IMR-90 (cell line): ENCODE measurements at regions not wholly inside any gene's neighbourhood (a gene's known extent, or its start where the extent isn't known, plus 50 kb on each side); places are given as distances from the start of the nearest gene placed in this dataset.

Source experiments
- ATAC-seq: fragments of 200-7000 bp; cut with Tn5 transposase; 2 replicates; pipeline ENCODE4 v1.9.1; 2020; ENCODE audit warnings: low read depth, mild to moderate bottlenecking, moderate library complexity
- BruUV-seq: library from RNA; stranded (reverse); fragments of 400-500 nt; replicated peaks from 2 replicates; lab custom pipeline; 2021; lab: Mats Ljungman, UMichigan
- CTCF ChIA-PET: fragments of 300-600 bp; formaldehyde crosslinking; extraction: SDS; loops from one replicate; lab custom pipeline; 2021; ENCODE audit warnings: antibody characterized with exemption; lab: Yijun Ruan, JAX
- POLR2A ChIA-PET: fragments of 300-600 bp; sonication (Branson Sonifier 250); formaldehyde crosslinking; loops from one replicate; lab custom pipeline; 2022; ENCODE audit warnings: antibody characterized with exemption; ENCODE audit not compliant: unreplicated experiment; lab: Charles Lee
- DNase-seq: peaks from one replicate; pipeline ENCODE4 v3.0.0; 2013
- H2AFZ ChIP-seq: replicated peaks from 2 replicates; pipeline ENCODE3; 2013; ENCODE audit warnings: low read length, mild to moderate bottlenecking; ENCODE audit not compliant: poor library complexity
- H2AK5ac ChIP-seq: 2 replicates; pipeline ENCODE4 v1.6.1; 2013; ENCODE audit warnings: low read depth, low read length, inconsistent platforms
- H2AK9ac ChIP-seq: replicated peaks from 2 replicates; pipeline ENCODE3; 2013; ENCODE audit warnings: mild to moderate bottlenecking, low read depth, low read length, moderate library complexity; ENCODE audit not compliant: poor library complexity
- H2BK120ac ChIP-seq: 2 replicates; pipeline ENCODE4 v1.6.1; 2013; ENCODE audit warnings: low read depth, low read length, inconsistent platforms
- H2BK15ac ChIP-seq: 3 replicates; pipeline ENCODE4 v1.6.1; 2013; ENCODE audit warnings: low read depth, low read length, inconsistent platforms
- H2BK20ac ChIP-seq: 2 replicates; pipeline ENCODE4 v1.6.1; 2013; ENCODE audit warnings: low read depth, mild to moderate bottlenecking, inconsistent platforms, low read length, moderate library complexity
- H2BK5ac ChIP-seq: 2 replicates; pipeline ENCODE4 v1.6.1; 2013; ENCODE audit warnings: mild to moderate bottlenecking, low read depth, low read length, inconsistent platforms; ENCODE audit not compliant: poor library complexity, severe bottlenecking
- H3K14ac ChIP-seq: replicated peaks from 2 replicates; pipeline ENCODE4 v1.6.1; 2013; ENCODE audit warnings: low read depth, low read length, inconsistent platforms
- H3K18ac ChIP-seq: 2 replicates; pipeline ENCODE4 v1.6.1; 2013; ENCODE audit warnings: low read depth, low read length, control low read depth
- H3K23ac ChIP-seq: 2 replicates; pipeline ENCODE4 v1.6.1; 2013; ENCODE audit warnings: low read depth, low read length, inconsistent platforms
- H3K27ac ChIP-seq: 2 replicates; pipeline ENCODE4 v1.5.1; 2013; ENCODE audit warnings: mild to moderate bottlenecking, control low read depth, low read length; ENCODE audit not compliant: insufficient read depth
- H3K27me3 ChIP-seq: 2 replicates; pipeline ENCODE4 v1.6.1; 2013; ENCODE audit warnings: low read length; ENCODE audit not compliant: control insufficient read depth, insufficient read depth
- H3K36me3 ChIP-seq: 2 replicates; pipeline ENCODE4 v1.6.1; 2013; ENCODE audit warnings: low read length, mixed read lengths; ENCODE audit not compliant: control insufficient read depth, insufficient read depth
- H3K4ac ChIP-seq: 2 replicates; pipeline ENCODE4 v1.6.1; 2013; ENCODE audit warnings: low read depth, low read length, inconsistent platforms
- H3K4me1 ChIP-seq: 2 replicates; pipeline ENCODE4 v1.6.1; 2013; ENCODE audit warnings: low read length, mixed read lengths; ENCODE audit not compliant: control insufficient read depth, insufficient read depth
- H3K4me2 ChIP-seq: 2 replicates; pipeline ENCODE4 v1.6.1; 2013; ENCODE audit warnings: low read depth, mild to moderate bottlenecking, control low read depth, low read length, moderate library complexity
- H3K4me3 ChIP-seq: 2 replicates; pipeline ENCODE4 v1.5.1; 2013; ENCODE audit warnings: low read depth, mild to moderate bottlenecking, control low read depth, low read length, moderate library complexity; ENCODE audit not compliant: insufficient read depth
- H3K56ac ChIP-seq: 2 replicates; pipeline ENCODE4 v1.6.1; 2013; ENCODE audit warnings: low read length, inconsistent platforms; ENCODE audit not compliant: insufficient read depth; ENCODE audit errors: extremely low read depth
- H3K79me1 ChIP-seq, 2 experiments: 2 replicates each; pipeline ENCODE4 v1.6.1; 2013; ENCODE audit warnings: low read length in 2 of 2, inconsistent platforms in 1 of 2, low read depth in 1 of 2
- H3K9ac ChIP-seq: 2 replicates; pipeline ENCODE4 v1.6.1; 2013; ENCODE audit warnings: low read depth, low read length, control low read depth
- H3K9me1 ChIP-seq: 2 replicates; pipeline ENCODE4 v1.6.1; 2013; ENCODE audit warnings: low read length, inconsistent platforms; ENCODE audit not compliant: insufficient read depth
- H3K9me3 ChIP-seq: 2 replicates; pipeline ENCODE4 v1.6.1; 2013; ENCODE audit warnings: low read length; ENCODE audit not compliant: control insufficient read depth, insufficient read depth
- H4K20me1 ChIP-seq: 2 replicates; pipeline ENCODE4 v1.6.1; 2013; ENCODE audit warnings: low read length, inconsistent platforms; ENCODE audit not compliant: insufficient read depth
- H4K5ac ChIP-seq: 2 replicates; pipeline ENCODE4 v1.6.1; 2013; ENCODE audit warnings: mild to moderate bottlenecking, low read depth, low read length, control low read depth
- H4K8ac ChIP-seq, 2 experiments: 2 replicates each; pipeline ENCODE4 v1.6.1; 2013; ENCODE audit warnings: low read depth in 2 of 2, low read length in 2 of 2, control low read depth in 1 of 2, inconsistent platforms in 1 of 2
- H4K91ac ChIP-seq: 2 replicates; pipeline ENCODE4 v1.6.1; 2013; ENCODE audit warnings: low read depth, low read length, inconsistent platforms; ENCODE audit not compliant: insufficient read depth
- CEBPB ChIP-seq: IDR thresholded peaks from 2 replicates; pipeline ENCODE4 v1.6.1; 2012; ENCODE audit warnings: low read depth, low read length, improper control_type of control experiment
- CHD1 ChIP-seq: IDR thresholded peaks from 2 replicates; pipeline ENCODE4 v1.6.1; 2012; ENCODE audit warnings: low read depth, low read length, improper control_type of control experiment
- FOS ChIP-seq: fragments of 150-350 bp; IDR thresholded peaks from 2 replicates; pipeline ENCODE4 v1.6.1; 2016; ENCODE audit warnings: low read depth, low read length
- MAFK ChIP-seq: IDR thresholded peaks from 2 replicates; pipeline ENCODE4 v1.6.1; 2012; ENCODE audit warnings: low read depth, low read length, improper control_type of control experiment
- NFE2L2 ChIP-seq: fragments of 150-350 bp; IDR thresholded peaks from 2 replicates; pipeline ENCODE4 v1.6.1; 2016; ENCODE audit warnings: low read depth, mild to moderate bottlenecking, low read length
- POLR2A ChIP-seq: IDR thresholded peaks from 2 replicates; pipeline ENCODE4 v1.6.1; 2012; ENCODE audit warnings: mild to moderate bottlenecking, low read depth, low read length
- RAD21 ChIP-seq: IDR thresholded peaks from 2 replicates; pipeline ENCODE4 v1.6.1; 2012; ENCODE audit warnings: low read length, improper control_type of control experiment
- RCOR1 ChIP-seq: IDR thresholded peaks from 2 replicates; pipeline ENCODE4 v1.6.1; 2012; ENCODE audit warnings: mild to moderate bottlenecking, low read length, improper control_type of control experiment; ENCODE audit not compliant: insufficient replicate concordance
- RFX5 ChIP-seq: IDR thresholded peaks from 2 replicates; pipeline ENCODE4 v1.8.0; 2012; ENCODE audit warnings: low read depth, mild to moderate bottlenecking, low read length, moderate library complexity
- SMC3 ChIP-seq: fragments of 150-350 bp; IDR thresholded peaks from 2 replicates; pipeline ENCODE4 v1.6.1; 2016; ENCODE audit warnings: low read depth, mild to moderate bottlenecking, antibody characterized with exemption, low read length, moderate library complexity
- WGBS, 2 experiments: methylation state at CpG; one replicate each; pipeline versions ENCODE4 v1.1.5 to v1.1.7; 2013; ENCODE audit warnings: missing lambda C conversion rate in 2 of 2; ENCODE audit not compliant: insufficient read length in 1 of 2; ENCODE audit errors: extremely low coverage in 2 of 2; 5-methylcytosine and 5-hydroxymethylcytosine counted together
- dilution Hi-C: fragments of 300-500 bp; cut with HindIII; formaldehyde crosslinking; loops from one replicate; pipeline ENCODE4 v1.14.3; 2018; ENCODE audit warnings: low sequenced_read_pairs; ENCODE audit not compliant: unreplicated experiment
- in situ Hi-C: fragments of 300-500 bp; cut with MboI; formaldehyde crosslinking; loops from 3 replicates; pipeline ENCODE4 v1.14.3; 2019; ENCODE audit warnings: low sequenced_read_pairs, inconsistent platforms, mixed read lengths
- intact Hi-C: fragments of 100-400 bp; cut with micrococcal nuclease; formaldehyde crosslinking; loops from 2 replicates; pipeline ENCODE4 v1.10.0; 2022
- TF ChIP-seq, protein P1 (sequence below): fragments of 150-350 bp; IDR thresholded peaks from 2 replicates; pipeline ENCODE4 v1.6.1; 2016; ENCODE audit warnings: low read depth, mild to moderate bottlenecking, low read length, moderate library complexity, borderline replicate concordance
- TF ChIP-seq, protein P2 (sequence below): conservative IDR thresholded peaks from 2 replicates; pipeline ENCODE4 v1.5.1; 2012; ENCODE audit warnings: mild to moderate bottlenecking, low read depth, low read length, improper control_type of control experiment

DNA sequence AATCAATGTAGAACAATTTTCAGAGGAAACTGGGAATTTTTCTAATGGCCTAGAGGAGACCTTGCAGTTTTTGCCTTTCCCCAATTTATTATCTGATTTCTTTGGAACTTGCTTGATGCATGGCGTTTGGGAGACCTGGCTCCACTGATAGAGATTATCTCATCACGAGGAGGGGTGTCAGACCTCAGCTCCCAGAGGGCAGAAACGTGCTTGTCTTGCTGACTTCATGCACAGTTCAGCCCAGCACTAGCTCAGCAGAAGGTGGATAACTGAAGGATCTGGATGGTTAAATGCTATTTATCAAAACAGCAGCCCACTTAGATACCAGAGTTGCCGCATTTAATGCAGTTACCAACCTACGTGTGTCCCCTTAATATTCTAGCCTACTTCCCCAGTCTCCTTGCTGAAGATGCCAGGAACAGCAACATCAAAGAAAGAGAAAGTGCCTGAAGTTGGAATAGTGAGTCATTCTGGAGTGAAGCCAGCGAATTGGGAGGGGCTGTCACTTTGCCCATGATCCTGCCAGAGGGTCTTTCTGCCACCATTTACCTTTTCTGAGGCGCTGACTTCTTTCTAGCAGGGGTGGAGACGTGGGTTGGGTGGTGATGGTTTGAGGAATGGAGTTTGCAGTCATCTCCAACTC is 133.5 kb upstream of the CADM1 start:
- BruUV-seq: no TSS peak
- H4K5ac ChIP-seq: no peak overlapping the region
- TF ChIP-seq RCOR1 (no peak), CEBPB (no peak), NFE2L2 (no peak), RAD21 (no peak), CHD1 (no peak), POLR2A (no peak), MAFK (no peak), RFX5 (no peak), FOS (no peak), SMC3 (no peak)
- TF ChIP-seq, protein P1, sequence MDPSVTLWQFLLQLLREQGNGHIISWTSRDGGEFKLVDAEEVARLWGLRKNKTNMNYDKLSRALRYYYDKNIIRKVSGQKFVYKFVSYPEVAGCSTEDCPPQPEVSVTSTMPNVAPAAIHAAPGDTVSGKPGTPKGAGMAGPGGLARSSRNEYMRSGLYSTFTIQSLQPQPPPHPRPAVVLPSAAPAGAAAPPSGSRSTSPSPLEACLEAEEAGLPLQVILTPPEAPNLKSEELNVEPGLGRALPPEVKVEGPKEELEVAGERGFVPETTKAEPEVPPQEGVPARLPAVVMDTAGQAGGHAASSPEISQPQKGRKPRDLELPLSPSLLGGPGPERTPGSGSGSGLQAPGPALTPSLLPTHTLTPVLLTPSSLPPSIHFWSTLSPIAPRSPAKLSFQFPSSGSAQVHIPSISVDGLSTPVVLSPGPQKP: no peak
- TF ChIP-seq, protein P2, sequence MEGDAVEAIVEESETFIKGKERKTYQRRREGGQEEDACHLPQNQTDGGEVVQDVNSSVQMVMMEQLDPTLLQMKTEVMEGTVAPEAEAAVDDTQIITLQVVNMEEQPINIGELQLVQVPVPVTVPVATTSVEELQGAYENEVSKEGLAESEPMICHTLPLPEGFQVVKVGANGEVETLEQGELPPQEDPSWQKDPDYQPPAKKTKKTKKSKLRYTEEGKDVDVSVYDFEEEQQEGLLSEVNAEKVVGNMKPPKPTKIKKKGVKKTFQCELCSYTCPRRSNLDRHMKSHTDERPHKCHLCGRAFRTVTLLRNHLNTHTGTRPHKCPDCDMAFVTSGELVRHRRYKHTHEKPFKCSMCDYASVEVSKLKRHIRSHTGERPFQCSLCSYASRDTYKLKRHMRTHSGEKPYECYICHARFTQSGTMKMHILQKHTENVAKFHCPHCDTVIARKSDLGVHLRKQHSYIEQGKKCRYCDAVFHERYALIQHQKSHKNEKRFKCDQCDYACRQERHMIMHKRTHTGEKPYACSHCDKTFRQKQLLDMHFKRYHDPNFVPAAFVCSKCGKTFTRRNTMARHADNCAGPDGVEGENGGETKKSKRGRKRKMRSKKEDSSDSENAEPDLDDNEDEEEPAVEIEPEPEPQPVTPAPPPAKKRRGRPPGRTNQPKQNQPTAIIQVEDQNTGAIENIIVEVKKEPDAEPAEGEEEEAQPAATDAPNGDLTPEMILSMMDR: no peak
- H2BK15ac ChIP-seq: no peak overlapping the region
- H2AK5ac ChIP-seq: no peak overlapping the region
- H3K4me3 ChIP-seq: no peak overlapping the region
- 53% methylated on average over 3 of the region's 8 CpGs; no CpG with 5 or more reads in 1 of the 2 experiments for WGBS, 2 experiments
- H4K8ac ChIP-seq: no peak overlapping the region
- no peak overlapping the region for H3K14ac ChIP-seq
- no peak overlapping the region for H4K91ac ChIP-seq
- H3K9ac ChIP-seq: no peak overlapping the region
- H3K23ac ChIP-seq: no peak overlapping the region
- no peak overlapping the region for H3K18ac ChIP-seq
- no peak overlapping the region for H2BK20ac ChIP-seq
- POLR2A ChIA-PET: no interaction called here
- CTCF ChIA-PET: no interaction called here
- H2AFZ ChIP-seq: no peak overlapping the region
- H3K9me1 ChIP-seq: no peaks in the 10 kb centered on the region
- H3K4ac ChIP-seq: no peak overlapping the region
- no peak overlapping the region for H3K56ac ChIP-seq
- intact Hi-C loops: no loop called here
- H3K9me3 ChIP-seq: no peaks in the 10 kb centered on the region
- no peaks in the 10 kb centered on the region for H4K20me1 ChIP-seq
- H3K4me2 ChIP-seq: no peak overlapping the region
- H3K27ac ChIP-seq: no peak overlapping the region
- H3K27me3 ChIP-seq: peaks cover 42% of the 10 kb centered on the region
- no peaks in the 10 kb centered on the region for H3K4me1 ChIP-seq
- no peak overlapping the region for H2BK5ac ChIP-seq
- in situ Hi-C loops: no loop called here
- no peak for DNase-seq
- no peak overlapping the region for H2BK120ac ChIP-seq
- H3K36me3 ChIP-seq: no peaks in the 10 kb centered on the region
- no peaks in the 10 kb centered on the region for H3K79me1 ChIP-seq
- ATAC-seq: no peak
- no peak overlapping the region for H2AK9ac ChIP-seq
- dilution Hi-C loops: no loop called here
